ENCODE measurements at regions not wholly inside any gene's neighbourhood (a gene's known extent, or its start where the extent isn't known, plus 50 kb on each side); places are given as distances from the start of the nearest gene placed in this dataset.

- no peak for DNase-seq
- no peaks in the 10 kb centered on the region for H3K27me3 ChIP-seq
- 92 to 95% methylated on average over 4 of the region's 4 CpGs for WGBS, 2 donors
These were observed 91.3 kb upstream of the APC start for GRCh38 chr5:112646139-112646936.

GRCh38 chr5:112647428-112647827 is 90.3 kb upstream of the APC start:
- Histone ChIP-seq H3K4me1 (no peaks in the 10 kb centered on the region), H3K36me3 (ENCODE audit: low read depth, missing control alignments) (no peaks in the 10 kb centered on the region), H3K27ac (no peak overlapping the region), H3K27me3 (no peaks in the 10 kb centered on the region), H3K9me3 (no peaks in the 10 kb centered on the region), H3K4me3 (no peak overlapping the region)
- intact Hi-C loops (cut with DNase I; ENCODE audit: low total_unique reads): no loop called here
- no peak for DNase-seq
- WGBS, 2 donors: 88 to 97% methylated on average over 1 of the region's 1 CpG
- no peak for TF ChIP-seq CTCF (IDR thresholded peaks at IDR 0.05)
- no peak for TF ChIP-seq POLR2A (IDR thresholded peaks at IDR 0.05)

More at GRCh38 chr5:112646139-112646936, 91.3 kb upstream of the APC start:
- Histone ChIP-seq H3K4me3 (no peak overlapping the region), H3K27ac (no peak overlapping the region), H3K4me1 (no peaks in the 10 kb centered on the region), H3K36me3 (ENCODE audit: low read depth, missing control alignments) (no peaks in the 10 kb centered on the region), H3K9me3 (no peaks in the 10 kb centered on the region)
- intact Hi-C loops (cut with DNase I; ENCODE audit: low total_unique reads): no loop called here
- TF ChIP-seq POLR2A (IDR thresholded peaks at IDR 0.05) (no peak), CTCF (IDR thresholded peaks at IDR 0.05) (no peak)

- TF ChIP-seq POLR2A (IDR thresholded peaks at IDR 0.05) (no peak), CTCF (IDR thresholded peaks at IDR 0.05) (no peak)
- Histone ChIP-seq H3K27me3 (no peaks in the 10 kb centered on the region), H3K27ac (no peak overlapping the region), H3K9me3 (no peaks in the 10 kb centered on the region), H3K4me1 (no peaks in the 10 kb centered on the region), H3K4me3 (no peak overlapping the region), H3K36me3 (ENCODE audit: low read depth, missing control alignments) (no peaks in the 10 kb centered on the region)
- intact Hi-C loops (cut with DNase I; ENCODE audit: low total_unique reads): no loop called here
- no peak for DNase-seq
- 81 to 100% methylated on average over 1 of the region's 1 CpG for WGBS, 2 donors
These were observed 89.4 kb upstream of the APC start for GRCh38 chr5:112648264-112648663.

GRCh38 chr5:112649882-112650281 is 87.8 kb upstream of the APC start:
- no peaks in the 10 kb centered on the region for H3K9me3 ChIP-seq
- TF ChIP-seq CTCF (IDR thresholded peaks at IDR 0.05) (no peak), POLR2A (IDR thresholded peaks at IDR 0.05) (no peak)
- no peaks in the 10 kb centered on the region for H3K27me3 ChIP-seq
- WGBS, 2 donors: 67 to 74% methylated on average over 6 of the region's 6 CpGs
- H3K36me3 ChIP-seq (ENCODE audit: low read depth, missing control alignments): no peaks in the 10 kb centered on the region
- DNase-seq: no peak
- H3K27ac ChIP-seq: no peak overlapping the region
- no peaks in the 10 kb centered on the region for H3K4me1 ChIP-seq
- intact Hi-C loops (cut with DNase I; ENCODE audit: low total_unique reads): no loop called here
- no peak overlapping the region for H3K4me3 ChIP-seq
